GM13977 (cell line): ENCODE measurements at regions not wholly inside any gene's neighbourhood (a gene's known extent, or its start where the extent isn't known, plus 50 kb on each side); places are given as distances from the start of the nearest gene placed in this dataset.
"Not testable (repeated sequence)": the region's sequence is repeated elsewhere in the genome, so short reads cannot be mapped to it uniquely, and the experiment has no call there.

Experiments used
- DNase-seq: peaks from one replicate; pipeline ENCODE4 v3.0.0; 2012; ENCODE audit warnings: low spot score
- CTCF ChIP-seq: IDR thresholded peaks from 2 replicates; pipeline ENCODE4 v1.5.1; 2012; ENCODE audit warnings: mild to moderate bottlenecking, control low read depth; ENCODE audit not compliant: insufficient read depth; ENCODE audit errors: extremely low read depth, missing control alignments
- in situ Hi-C: fragments of 300-500 bp; cut with MboI; formaldehyde crosslinking; loops from one replicate; pipeline ENCODE4 v1.12.0; 2022; ENCODE audit warnings: low sequenced_read_pairs, low pct_unique_long_range_greater_than_20kb, mixed read lengths, inconsistent platforms; ENCODE audit not compliant: unreplicated experiment

- DNase-seq = no peak
- TF ChIP-seq CTCF = no peak
- in situ Hi-C loops = no loop called here
Measured at GRCh38 chr17:70934835-70935234, 765.5 kb downstream of the KCNJ2 start.

DNA sequence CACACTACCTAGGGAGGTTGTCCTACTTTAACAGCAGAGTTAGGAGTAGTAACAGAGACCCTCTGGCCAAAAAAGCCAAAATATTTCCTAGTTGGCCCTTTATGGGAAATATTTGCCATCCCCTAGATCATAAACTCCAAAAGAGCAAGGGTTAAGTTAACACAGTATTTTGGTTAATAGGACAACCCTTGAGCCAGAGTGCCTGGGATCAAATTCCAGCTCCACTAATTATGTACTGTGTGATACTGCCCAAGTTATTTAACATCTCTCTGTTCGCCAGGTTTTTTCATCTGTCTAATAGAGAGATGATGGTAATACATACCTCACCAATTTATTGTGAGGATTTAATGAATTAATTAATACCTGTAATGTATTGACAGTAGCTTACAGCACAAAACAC is 767.4 kb downstream of the KCNJ2 start:
- no peak for DNase-seq
- no peak for TF ChIP-seq CTCF
- in situ Hi-C loops = no loop called here

GRCh38 chr17:70938336-70938735 is 769.0 kb downstream of the KCNJ2 start:
- no peak for TF ChIP-seq CTCF
- in situ Hi-C loops = no loop called here
- no peak for DNase-seq

DNA sequence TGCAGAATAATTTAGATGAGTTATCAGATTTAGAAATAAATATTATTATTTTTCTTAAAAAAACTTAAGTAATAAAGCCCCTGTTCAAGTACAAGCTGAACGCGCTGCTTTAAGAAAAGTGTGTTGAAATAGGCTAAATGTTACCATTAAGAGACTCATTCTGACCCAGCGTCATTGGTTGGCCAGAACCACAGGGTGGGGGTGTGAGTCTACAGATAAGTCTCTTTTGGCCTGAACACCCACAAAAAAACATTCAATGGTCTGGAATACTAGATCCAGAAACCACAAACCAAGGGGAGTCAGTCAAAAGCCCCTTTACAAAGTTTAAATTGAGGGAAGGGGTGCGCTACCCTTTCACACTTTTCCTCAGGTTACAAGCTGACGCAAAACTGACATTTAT is 776.1 kb downstream of the KCNJ2 start:
- no peak for DNase-seq
- TF ChIP-seq CTCF = no peak
- in situ Hi-C loops = no loop called here

GRCh38 chr17:70947215-70947614 is 777.9 kb downstream of the KCNJ2 start:
- DNase-seq = no peak
- TF ChIP-seq CTCF = no peak
- in situ Hi-C loops = no loop called here

DNA sequence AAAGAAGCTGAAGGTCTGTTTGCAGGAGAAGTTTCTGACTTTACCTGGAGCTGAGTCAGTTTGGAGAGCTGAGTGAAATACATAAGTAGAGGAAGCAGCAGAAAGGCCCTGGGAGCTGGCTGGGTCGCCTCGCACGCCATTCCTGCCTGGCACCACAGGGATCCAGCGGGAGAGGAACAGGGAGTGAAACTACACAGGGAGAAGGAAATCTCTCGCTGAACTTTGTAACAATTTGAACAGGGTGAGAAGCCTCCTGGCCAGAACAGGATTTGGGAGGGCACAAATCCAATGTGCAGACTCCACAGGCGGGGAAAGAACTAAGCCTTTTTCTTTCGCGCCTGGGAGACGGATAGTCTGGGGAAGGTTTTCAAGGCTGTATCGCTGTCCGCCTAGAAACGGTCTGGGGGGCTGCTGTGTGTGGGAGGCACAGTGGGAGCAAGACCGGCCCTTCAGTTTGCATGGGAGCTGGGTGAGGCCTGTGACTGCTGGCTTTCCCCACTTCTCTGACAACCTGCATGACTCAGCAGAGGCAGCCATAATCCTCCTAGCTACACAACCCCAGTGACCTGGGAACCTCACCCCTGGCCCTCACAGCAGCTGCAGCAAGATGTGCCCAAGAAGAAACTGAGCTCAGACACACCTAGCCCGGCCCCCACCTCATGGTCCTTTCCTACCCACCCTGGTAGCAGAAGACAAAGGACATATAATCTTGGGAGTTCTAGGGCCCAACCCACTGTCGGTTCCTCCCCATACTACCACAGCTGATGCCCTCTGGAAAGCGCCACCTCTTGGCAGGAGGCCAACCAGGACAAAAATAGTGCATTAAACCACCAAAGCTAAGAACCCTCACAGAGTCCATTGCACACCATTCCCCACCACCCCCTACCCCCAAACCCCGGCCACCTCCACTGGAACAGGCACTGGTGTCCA is 778.6 kb downstream of the KCNJ2 start:
- no peak for TF ChIP-seq CTCF
- no peak for DNase-seq
- in situ Hi-C loops = no loop called here

DNA sequence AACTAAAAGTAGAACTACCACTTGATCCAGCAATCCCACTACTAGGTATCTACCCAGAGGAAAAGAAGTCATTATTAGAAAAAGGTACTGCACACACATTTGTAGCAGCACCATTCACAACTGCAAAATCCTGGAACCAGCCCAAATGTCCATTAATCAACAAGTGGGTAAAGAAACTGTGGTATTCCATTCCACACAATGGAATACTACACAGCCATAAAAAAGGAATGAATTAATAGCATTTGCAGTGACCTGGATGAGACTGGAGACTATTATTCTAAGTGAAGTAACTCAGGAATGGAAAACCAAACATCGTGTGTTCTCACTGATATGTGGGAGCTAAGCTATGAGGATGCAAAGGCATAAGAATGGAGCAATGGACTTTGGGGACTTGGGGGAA is 783.8 kb downstream of the KCNJ2 start:
- DNase-seq, in situ Hi-C loops: not testable (repeated sequence)
